Kidney (tissue), 13 donors: ENCODE measurements at regions not wholly inside any gene's neighbourhood (a gene's known extent, or its start where the extent isn't known, plus 50 kb on each side); places are given as distances from the start of the nearest gene placed in this dataset.
A peak's percentile ranks its signal among the peaks of the same experiment; 100 is the strongest.

Source experiments
- DNase-seq, 5 donors: peaks; one replicate each; pipeline ENCODE4 v3.0.0-alpha.2; 2013 to 2020
- FAIRE-seq: peaks from 2 replicates; lab custom pipeline; 2012; peaks lifted over from hg19 to GRCh38; lab: Jason Lieb, UNC
- H3K27ac ChIP-seq, 2 donors: one replicate each; pipeline ENCODE4 v1.7.0; 2013; ENCODE audit warnings: low read depth in 2 of 2, low read length in 2 of 2, inconsistent platforms in 1 of 2
- H3K27me3 ChIP-seq: one replicate; pipeline ENCODE4 v1.7.1; 2013; ENCODE audit warnings: low read length, inconsistent platforms; ENCODE audit not compliant: control insufficient read depth, insufficient read depth
- H3K36me3 ChIP-seq, 3 donors: one replicate each; pipeline versions ENCODE4 v1.7.0 to v1.7.1; 2013; ENCODE audit warnings: low read length in 3 of 3, control low read depth in 1 of 3, inconsistent platforms in 1 of 3; ENCODE audit not compliant: insufficient read depth in 3 of 3, control insufficient read depth in 2 of 3
- H3K4me1 ChIP-seq, 3 donors: one replicate each; pipeline versions ENCODE4 v1.7.0 to v1.7.1; 2013; ENCODE audit warnings: low read length in 3 of 3, inconsistent platforms in 1 of 3, low read depth in 1 of 3; ENCODE audit not compliant: control insufficient read depth in 2 of 3, insufficient read depth in 2 of 3
- H3K4me3 ChIP-seq, 3 donors: one replicate each; pipeline versions ENCODE4 v1.7.0 to v1.8.1; 2013; ENCODE audit warnings: low read length in 3 of 3, control low read depth in 1 of 3, inconsistent platforms in 1 of 3
- H3K9ac ChIP-seq, 3 donors: one replicate each; pipeline versions ENCODE4 v1.7.0 to v1.7.1; 2013; ENCODE audit warnings: low read length in 3 of 3, control low read depth in 1 of 3, inconsistent platforms in 1 of 3
- H3K9me3 ChIP-seq, 3 donors: one replicate each; pipeline versions ENCODE4 v1.7.0 to v1.7.1; 2013; ENCODE audit warnings: low read length in 3 of 3, control low read depth in 1 of 3, inconsistent platforms in 1 of 3; ENCODE audit not compliant: control insufficient read depth in 2 of 3, insufficient read depth in 1 of 3
- CTCF ChIP-seq: IDR thresholded peaks from 3 replicates; pipeline ENCODE4 v1.5.1; 2012; ENCODE audit warnings: mild to moderate bottlenecking, moderate library complexity, borderline replicate concordance; ENCODE audit not compliant: insufficient read depth; ENCODE audit errors: extremely low read depth
- intact Hi-C: fragments of 100-400 bp; cut with DNase I; formaldehyde crosslinking; loops from one replicate; pipeline ENCODE4 v1.11.1; 2022
- donor health status: control.
- donor health status: control.
- donor health status: control.
- donor health status: control.
- donor health status: control.
- donor health status: DM: yes; HTN: yes; CAD: no.
- donor health status: Normal renal cell carcinoma (clear cell type).

GRCh38 chr13:65746406-65746921 lies 1483.7 kb downstream of the PCDH9 start:
- TF ChIP-seq CTCF = no peak
- no peak overlapping the region for H3K27ac ChIP-seq
- intact Hi-C loops = no loop called here
- H3K9ac ChIP-seq = no peak overlapping the region
- FAIRE-seq (no peak), DNase-seq (peak in 2 of 5 donors; percentile 9 to 55)
- no peaks in the 10 kb centered on the region for H3K27me3 ChIP-seq
- no peaks in the 10 kb centered on the region for H3K36me3 ChIP-seq
- no peaks in the 10 kb centered on the region for H3K4me1 ChIP-seq
- H3K4me3 ChIP-seq = no peak overlapping the region
- H3K9me3 ChIP-seq = no peaks in the 10 kb centered on the region

- no peaks in the 10 kb centered on the region for H3K9me3 ChIP-seq
- H3K27ac ChIP-seq = no peak overlapping the region
- FAIRE-seq (no peak), DNase-seq (no peak)
- H3K36me3 ChIP-seq = no peaks in the 10 kb centered on the region
- TF ChIP-seq CTCF = no peak
- no peak overlapping the region for H3K9ac ChIP-seq
- no peaks in the 10 kb centered on the region for H3K4me1 ChIP-seq
- H3K4me3 ChIP-seq = no peak overlapping the region
- intact Hi-C loops = no loop called here
- no peaks in the 10 kb centered on the region for H3K27me3 ChIP-seq
Measured at GRCh38 chr13:65744836-65745235, 1485.3 kb downstream of the PCDH9 start.

GRCh38 chr13:65733110-65733509 lies 1497.0 kb downstream of the PCDH9 start:
- no peaks in the 10 kb centered on the region for H3K36me3 ChIP-seq
- H3K4me1 ChIP-seq = no peaks in the 10 kb centered on the region
- TF ChIP-seq CTCF = no peak
- intact Hi-C loops = no loop called here
- no peak overlapping the region for H3K4me3 ChIP-seq
- H3K9me3 ChIP-seq = peaks cover 0 to 5% (median 0%) of the 10 kb centered on the region in 3 donors
- no peak for DNase-seq
- H3K27me3 ChIP-seq = no peaks in the 10 kb centered on the region
- no peak overlapping the region for H3K27ac ChIP-seq
- H3K9ac ChIP-seq = no peak overlapping the region
- FAIRE-seq = no peak

GRCh38 chr13:65727070-65727469 lies 1503.1 kb downstream of the PCDH9 start:
- DNase-seq (no peak), FAIRE-seq (no peak)
- no peak for TF ChIP-seq CTCF
- H3K4me3 ChIP-seq = no peak overlapping the region
- H3K27me3 ChIP-seq = no peaks in the 10 kb centered on the region
- H3K36me3 ChIP-seq = no peaks in the 10 kb centered on the region
- H3K9me3 ChIP-seq = no peaks in the 10 kb centered on the region
- intact Hi-C loops = no loop called here
- no peak overlapping the region for H3K9ac ChIP-seq
- no peak overlapping the region for H3K27ac ChIP-seq
- H3K4me1 ChIP-seq = no peaks in the 10 kb centered on the region
